Mucosa of rectum (tissue), 2 donors: ENCODE measurements at regions not wholly inside any gene's neighbourhood (a gene's known extent, or its start where the extent isn't known, plus 50 kb on each side); places are given as distances from the start of the nearest gene placed in this dataset.

Source experiments
- H3K27ac ChIP-seq, 2 donors: one replicate each; pipeline ENCODE4 v1.7.0; 2013; ENCODE audit warnings: inconsistent platforms in 2 of 2, low read depth in 2 of 2, low read length in 2 of 2
- H3K27me3 ChIP-seq, 2 donors: one replicate each; pipeline ENCODE4 v1.7.0; 2013; ENCODE audit warnings: low read length in 2 of 2; ENCODE audit not compliant: control insufficient read depth in 2 of 2, insufficient read depth in 2 of 2
- H3K36me3 ChIP-seq, 2 donors: one replicate each; pipeline ENCODE4 v1.7.0; 2013; ENCODE audit warnings: low read length in 2 of 2; ENCODE audit not compliant: control insufficient read depth in 2 of 2, insufficient read depth in 2 of 2
- H3K4me1 ChIP-seq, 2 donors: one replicate each; pipeline ENCODE4 v1.7.0; 2013; ENCODE audit warnings: low read length in 2 of 2, mild to moderate bottlenecking in 1 of 2; ENCODE audit not compliant: control insufficient read depth in 2 of 2, insufficient read depth in 2 of 2
- H3K4me3 ChIP-seq, 2 donors: one replicate each; pipeline ENCODE4 v1.7.0; 2013; ENCODE audit warnings: low read length in 2 of 2
- H3K9ac ChIP-seq, 2 donors: one replicate each; pipeline ENCODE4 v1.7.0; 2013; ENCODE audit warnings: low read length in 2 of 2, low read depth in 1 of 2, mild to moderate bottlenecking in 1 of 2
- H3K9me3 ChIP-seq, 2 donors: one replicate each; pipeline ENCODE4 v1.7.0; 2013; ENCODE audit warnings: low read length in 2 of 2; ENCODE audit not compliant: control insufficient read depth in 2 of 2
- donor health status: healthy.
- donor health status: Normal muscosa, but diverticular disease.

DNA sequence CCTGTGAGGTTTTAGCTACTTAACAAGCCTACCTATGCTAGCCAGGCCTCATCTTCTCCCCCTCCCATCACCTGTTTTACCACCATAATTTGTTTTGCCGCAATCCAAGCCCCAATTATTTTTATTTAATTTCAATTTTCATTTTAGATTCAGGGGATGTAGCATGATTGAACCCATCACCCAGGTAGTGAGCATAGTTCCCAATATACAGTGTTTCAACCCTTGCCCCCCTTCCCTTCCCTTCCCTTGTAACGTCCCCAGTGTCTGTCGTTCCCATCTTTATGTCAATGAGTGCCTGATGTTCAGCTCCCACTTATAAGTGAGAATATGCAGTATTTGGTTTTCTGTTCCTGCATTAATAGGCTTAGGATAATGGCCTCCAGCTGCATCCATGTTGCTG is 885.0 kb downstream of the UQCRFS1 start:
- no peak overlapping the region for H3K9ac ChIP-seq
- H3K9me3 ChIP-seq, result no peaks in the 10 kb centered on the region
- H3K27ac ChIP-seq, result no peak overlapping the region
- no peaks in the 10 kb centered on the region for H3K27me3 ChIP-seq
- no peaks in the 10 kb centered on the region for H3K4me1 ChIP-seq
- no peak overlapping the region for H3K4me3 ChIP-seq
- no peaks in the 10 kb centered on the region for H3K36me3 ChIP-seq

DNA sequence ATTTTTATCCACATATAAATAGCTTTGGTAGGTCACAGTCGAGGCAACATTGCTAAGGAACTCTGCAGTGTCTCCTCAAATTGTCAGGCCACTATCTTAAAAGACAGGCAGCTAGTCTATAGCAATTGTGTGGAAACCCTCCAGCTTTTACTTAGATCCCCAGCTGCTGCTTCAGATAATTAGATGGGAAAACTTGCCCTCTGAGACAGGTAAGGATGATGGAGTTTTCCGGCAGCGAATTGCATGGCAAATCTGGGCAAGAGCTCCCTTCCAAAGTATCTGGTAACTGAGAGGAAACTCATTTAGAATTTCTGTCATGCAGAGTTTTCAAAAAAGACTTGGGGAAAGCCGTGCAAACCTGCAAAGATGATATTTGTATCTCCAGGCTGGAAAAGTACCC is 886.2 kb downstream of the UQCRFS1 start:
- Histone ChIP-seq H3K27me3 (no peaks in the 10 kb centered on the region), H3K9me3 (no peaks in the 10 kb centered on the region), H3K27ac (no peak overlapping the region), H3K4me1 (no peaks in the 10 kb centered on the region), H3K36me3 (no peaks in the 10 kb centered on the region), H3K9ac (no peak overlapping the region), H3K4me3 (no peak overlapping the region)

DNA sequence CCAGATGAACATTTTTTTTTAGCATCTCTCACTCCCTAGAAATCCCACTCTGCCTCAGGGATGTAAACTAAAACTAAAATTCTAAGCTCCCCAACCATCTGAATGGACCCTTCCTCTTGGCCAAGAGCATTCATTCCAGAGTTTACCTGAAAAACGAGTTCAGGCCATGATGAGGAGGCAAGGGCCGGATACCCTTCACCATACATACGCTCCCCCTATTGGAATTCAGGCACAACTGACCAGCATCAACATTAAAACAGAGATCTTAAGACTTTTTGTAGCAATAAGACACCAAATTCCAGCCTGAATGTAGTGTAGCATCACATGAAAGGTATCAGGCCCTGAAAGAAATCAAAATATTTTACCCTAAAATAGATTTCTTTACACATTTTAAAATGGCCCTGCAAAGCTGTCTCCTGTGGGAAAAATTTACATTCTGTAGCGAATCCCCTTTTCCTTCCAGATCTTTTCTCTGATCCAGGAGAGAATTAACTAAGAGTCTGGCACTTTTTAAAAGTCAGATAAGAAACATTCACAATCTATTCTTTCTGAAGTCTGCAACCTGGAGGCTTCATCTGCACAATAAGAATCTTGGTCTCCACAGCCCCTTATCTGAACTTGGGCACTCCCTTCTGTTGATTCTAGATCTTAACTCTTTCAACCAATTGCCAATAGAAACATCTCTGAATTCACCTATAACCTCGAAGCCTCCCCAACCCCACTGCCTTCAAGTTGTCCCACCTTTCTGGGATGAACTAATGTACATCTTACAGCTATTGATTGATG is 888.5 kb downstream of the UQCRFS1 start:
- Histone ChIP-seq H3K4me1 (peaks cover 0 to 4% of the 10 kb centered on the region in 2 donors), H3K27me3 (no peaks in the 10 kb centered on the region), H3K36me3 (no peaks in the 10 kb centered on the region), H3K9me3 (no peaks in the 10 kb centered on the region), H3K27ac (no peak overlapping the region), H3K9ac (no peak overlapping the region), H3K4me3 (no peak overlapping the region)

DNA sequence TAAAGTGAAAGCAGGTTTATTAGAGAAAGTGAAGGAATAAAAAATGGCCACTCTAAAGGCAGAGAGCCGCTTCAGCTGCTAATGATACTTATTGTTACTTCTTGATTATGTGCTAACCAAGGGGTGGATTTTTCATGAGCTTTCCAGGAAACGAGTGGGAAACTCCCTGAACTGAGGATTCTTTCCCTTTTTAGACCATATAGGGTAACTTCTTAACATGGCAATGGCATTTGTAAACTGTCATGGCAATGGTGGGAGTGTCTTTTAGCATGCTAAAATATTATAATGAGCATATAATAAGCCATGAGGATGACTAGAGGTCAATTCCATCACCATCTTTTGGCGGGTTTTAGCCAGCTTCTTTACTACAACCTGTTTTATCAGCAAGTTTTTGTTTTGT is 890.0 kb downstream of the UQCRFS1 start:
- no peaks in the 10 kb centered on the region for H3K9me3 ChIP-seq
- no peak overlapping the region for H3K4me3 ChIP-seq
- peaks cover 0 to 4% of the 10 kb centered on the region in 2 donors for H3K4me1 ChIP-seq
- no peak overlapping the region for H3K27ac ChIP-seq
- H3K9ac ChIP-seq, result no peak overlapping the region
- no peaks in the 10 kb centered on the region for H3K27me3 ChIP-seq
- no peaks in the 10 kb centered on the region for H3K36me3 ChIP-seq

DNA sequence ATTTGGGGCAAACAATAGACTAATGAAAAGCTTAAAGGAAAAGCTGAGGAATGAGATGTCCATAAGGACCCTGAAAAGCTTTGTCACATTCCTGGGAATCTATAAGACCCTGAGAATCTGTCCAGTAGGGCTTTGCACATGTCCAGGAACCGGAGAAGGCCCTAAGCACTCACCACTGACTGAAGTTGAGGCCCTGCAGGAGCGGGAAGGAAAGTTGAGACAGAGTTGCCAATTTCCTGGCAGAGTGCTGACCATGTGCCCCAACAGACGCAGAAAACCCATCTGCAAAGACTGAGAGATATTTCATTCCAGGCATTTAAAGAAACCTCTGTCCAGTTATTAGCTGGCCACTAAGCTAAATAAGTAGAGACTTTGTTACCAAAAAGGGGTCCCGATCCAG is 890.5 kb downstream of the UQCRFS1 start:
- H3K9me3 ChIP-seq, result no peaks in the 10 kb centered on the region
- H3K4me3 ChIP-seq, result no peak overlapping the region
- H3K27me3 ChIP-seq, result no peaks in the 10 kb centered on the region
- H3K4me1 ChIP-seq, result peaks cover 0 to 4% of the 10 kb centered on the region in 2 donors
- no peak overlapping the region for H3K9ac ChIP-seq
- H3K36me3 ChIP-seq, result no peaks in the 10 kb centered on the region
- H3K27ac ChIP-seq, result no peak overlapping the region

DNA sequence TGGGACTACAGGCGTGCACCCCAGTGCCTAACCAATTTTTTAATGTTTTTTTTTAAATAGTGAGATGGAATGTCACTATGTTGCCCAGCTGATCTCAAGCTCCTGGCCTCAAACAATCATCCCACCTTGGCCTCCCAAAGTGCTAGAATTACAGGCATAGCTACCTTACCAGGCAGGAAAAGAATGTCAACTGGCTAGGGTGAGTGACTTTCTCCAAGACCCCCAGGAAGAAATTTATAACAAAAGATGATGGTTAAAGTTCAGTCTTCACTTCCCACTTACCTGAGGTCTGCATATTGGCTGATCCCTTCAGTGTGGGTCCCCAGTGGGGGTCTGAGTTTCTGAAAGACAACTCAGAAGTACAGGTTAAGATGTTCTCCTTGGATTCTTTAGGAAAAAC is 893.0 kb downstream of the UQCRFS1 start:
- Histone ChIP-seq H3K27ac (no peak overlapping the region), H3K4me3 (no peak overlapping the region), H3K4me1 (peaks cover 0 to 4% of the 10 kb centered on the region in 2 donors), H3K9me3 (no peaks in the 10 kb centered on the region), H3K9ac (no peak overlapping the region), H3K27me3 (no peaks in the 10 kb centered on the region), H3K36me3 (no peaks in the 10 kb centered on the region)

DNA sequence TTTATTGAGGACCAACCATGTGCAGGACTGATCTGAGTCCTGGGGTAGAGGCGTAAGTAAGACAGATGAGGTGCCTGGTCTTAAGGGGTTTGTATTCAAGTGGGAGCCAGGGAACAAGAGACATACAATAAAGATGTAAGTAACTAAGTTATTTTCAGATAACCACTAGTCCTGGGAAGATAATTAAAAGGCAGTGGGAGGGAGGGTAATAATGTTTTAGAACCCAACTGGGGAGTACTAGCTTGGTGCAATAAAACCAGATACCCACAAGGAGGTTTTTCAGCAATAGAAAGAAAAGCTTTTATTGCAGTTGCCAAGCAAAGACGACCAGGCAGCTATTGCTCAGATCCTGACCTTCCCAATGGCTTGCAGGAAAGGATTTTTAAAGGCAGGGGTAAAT is 893.7 kb downstream of the UQCRFS1 start:
- Histone ChIP-seq H3K27ac (no peak overlapping the region), H3K4me3 (no peak overlapping the region), H3K9ac (no peak overlapping the region), H3K9me3 (no peaks in the 10 kb centered on the region), H3K27me3 (no peaks in the 10 kb centered on the region), H3K4me1 (peaks cover 0 to 4% of the 10 kb centered on the region in 2 donors), H3K36me3 (no peaks in the 10 kb centered on the region)

DNA sequence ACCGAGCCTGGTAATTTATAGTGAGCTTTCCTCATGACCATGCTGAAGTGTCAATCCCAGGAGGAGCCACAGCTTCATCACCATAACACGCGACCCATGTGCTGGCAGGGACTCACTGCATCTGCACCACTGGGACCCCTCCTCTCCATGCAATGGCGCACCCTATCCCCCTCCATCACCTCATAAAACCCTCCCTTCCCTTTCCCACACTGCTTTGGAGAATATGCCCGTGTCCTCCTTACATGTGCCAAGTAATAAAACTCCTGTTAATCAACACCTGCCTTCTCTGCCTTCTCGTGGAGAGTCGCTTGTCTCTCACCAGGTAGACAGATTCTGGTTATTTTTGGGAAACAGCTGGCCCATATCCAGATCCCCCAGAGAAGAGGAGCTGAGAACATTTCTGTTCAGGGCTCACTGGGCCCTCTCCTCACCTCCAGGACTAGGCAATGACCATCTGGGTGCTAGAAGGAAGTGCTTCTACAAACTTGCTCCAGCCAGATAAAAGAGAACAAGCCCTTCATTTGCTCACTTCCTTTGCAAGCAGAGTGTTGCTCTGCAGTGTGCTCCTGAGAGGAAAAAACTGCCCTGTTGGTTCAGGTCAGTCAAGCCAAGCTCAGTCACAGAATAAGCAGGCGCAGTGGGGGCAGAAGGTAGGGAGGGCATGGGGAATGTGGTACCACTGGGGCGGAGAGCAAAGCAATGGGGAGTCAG is 894.3 kb downstream of the UQCRFS1 start:
- peaks cover 0 to 4% of the 10 kb centered on the region in 2 donors for H3K4me1 ChIP-seq
- no peaks in the 10 kb centered on the region for H3K9me3 ChIP-seq
- H3K27ac ChIP-seq, result no peak overlapping the region
- no peaks in the 10 kb centered on the region for H3K36me3 ChIP-seq
- no peaks in the 10 kb centered on the region for H3K27me3 ChIP-seq
- no peak overlapping the region for H3K4me3 ChIP-seq
- no peak overlapping the region for H3K9ac ChIP-seq

DNA sequence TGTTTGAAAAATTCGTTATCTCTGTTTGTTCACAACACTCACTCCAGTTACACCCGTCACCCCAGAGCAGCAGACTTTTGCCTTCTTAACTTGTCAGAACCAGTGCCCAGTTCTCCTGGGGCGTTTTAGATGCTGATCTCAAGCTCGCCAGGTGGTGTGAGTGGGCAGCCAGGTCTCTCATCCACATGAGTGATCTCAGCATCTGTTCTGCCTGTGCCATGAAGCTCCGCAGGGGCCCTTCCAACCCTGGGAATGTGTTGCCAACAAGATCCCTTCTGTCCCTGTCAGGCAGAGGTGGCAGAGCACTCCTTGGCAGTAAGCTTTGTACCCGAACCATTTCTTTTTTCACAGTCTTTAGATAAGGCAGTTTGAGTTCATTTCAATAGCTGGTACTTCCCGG is 896.5 kb downstream of the UQCRFS1 start:
- H3K27me3 ChIP-seq, result no peaks in the 10 kb centered on the region

DNA sequence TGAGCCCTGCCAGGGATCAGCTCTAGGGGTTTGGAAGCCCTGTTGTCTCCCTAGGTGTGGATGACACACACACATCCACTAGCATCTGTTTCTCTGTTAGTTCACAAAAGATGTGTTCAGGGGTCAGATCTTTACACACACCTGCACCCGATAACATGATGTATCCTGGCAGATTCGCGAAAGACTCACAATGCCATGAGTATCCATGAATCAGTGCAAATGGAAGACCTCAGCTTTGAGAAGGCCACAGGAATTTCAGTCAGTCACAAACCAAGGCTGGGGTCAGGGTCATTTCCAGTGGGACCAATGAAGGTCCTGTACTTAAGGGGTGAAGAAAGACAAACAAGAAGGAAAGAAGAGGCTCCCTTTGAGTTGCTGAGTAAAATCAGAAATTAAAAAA is 898.2 kb downstream of the UQCRFS1 start:
- no peaks in the 10 kb centered on the region for H3K9me3 ChIP-seq
- no peak overlapping the region for H3K4me3 ChIP-seq
- no peaks in the 10 kb centered on the region for H3K36me3 ChIP-seq
- H3K27ac ChIP-seq, result no peak overlapping the region
- H3K9ac ChIP-seq, result no peak overlapping the region
- H3K4me1 ChIP-seq, result peaks cover 0 to 2% of the 10 kb centered on the region in 2 donors
- no peaks in the 10 kb centered on the region for H3K27me3 ChIP-seq

More for the DNA sequence above, 896.5 kb downstream of the UQCRFS1 start:
- peaks cover 0 to 4% of the 10 kb centered on the region in 2 donors for H3K4me1 ChIP-seq
- no peak overlapping the region for H3K4me3 ChIP-seq
- H3K27ac ChIP-seq, result no peak overlapping the region
- no peaks in the 10 kb centered on the region for H3K36me3 ChIP-seq
- no peak overlapping the region for H3K9ac ChIP-seq
- no peaks in the 10 kb centered on the region for H3K9me3 ChIP-seq
